H7 (cell line): ENCODE measurements at regions not wholly inside any gene's neighbourhood (a gene's known extent, or its start where the extent isn't known, plus 50 kb on each side); places are given as distances from the start of the nearest gene placed in this dataset.

Source experiments
- DNase-seq: peaks from one replicate; pipeline ENCODE4 v3.0.0; 2012
- H3K27me3 ChIP-seq: 2 replicates; pipeline ENCODE4 v1.6.0; 2011; ENCODE audit warnings: mild to moderate bottlenecking, low read length; ENCODE audit not compliant: control insufficient read depth, insufficient read depth
- H3K36me3 ChIP-seq: replicated peaks from 2 replicates; pipeline ENCODE4 v1.5.1; 2011; ENCODE audit warnings: low read length; ENCODE audit not compliant: control insufficient read depth, insufficient read depth
- H3K4me3 ChIP-seq: 2 replicates; pipeline ENCODE4 v1.5.1; 2011; ENCODE audit warnings: low read depth, mild to moderate bottlenecking, control low read depth, low read length, moderate library complexity; ENCODE audit not compliant: insufficient read depth

DNA sequence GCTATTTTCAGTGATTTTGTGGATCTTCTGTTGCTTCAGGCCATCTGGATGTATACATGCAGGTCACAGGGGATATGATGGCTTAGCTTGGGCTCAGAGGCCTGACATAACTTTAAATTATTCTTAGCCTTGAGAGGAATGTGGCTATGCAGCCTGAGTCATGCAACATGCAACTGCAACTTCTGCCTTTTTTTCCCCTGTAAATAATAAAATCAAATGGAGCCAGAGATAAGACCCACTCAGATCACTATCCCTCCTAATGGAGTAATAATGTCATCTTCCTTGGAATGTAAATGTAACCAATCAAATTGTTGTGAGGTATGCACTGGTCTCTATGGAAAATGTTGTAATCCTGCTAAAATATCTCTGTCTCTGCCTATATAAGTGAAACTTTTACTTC lies 54.9 kb downstream of the MAGEB17 start:
- Histone ChIP-seq H3K27me3 (no peaks in the 10 kb centered on the region), H3K36me3 (no peaks in the 10 kb centered on the region; the same call in 1 of the 2 replicates), H3K4me3 (no peak overlapping the region)
- DNase-seq = no peak

DNA sequence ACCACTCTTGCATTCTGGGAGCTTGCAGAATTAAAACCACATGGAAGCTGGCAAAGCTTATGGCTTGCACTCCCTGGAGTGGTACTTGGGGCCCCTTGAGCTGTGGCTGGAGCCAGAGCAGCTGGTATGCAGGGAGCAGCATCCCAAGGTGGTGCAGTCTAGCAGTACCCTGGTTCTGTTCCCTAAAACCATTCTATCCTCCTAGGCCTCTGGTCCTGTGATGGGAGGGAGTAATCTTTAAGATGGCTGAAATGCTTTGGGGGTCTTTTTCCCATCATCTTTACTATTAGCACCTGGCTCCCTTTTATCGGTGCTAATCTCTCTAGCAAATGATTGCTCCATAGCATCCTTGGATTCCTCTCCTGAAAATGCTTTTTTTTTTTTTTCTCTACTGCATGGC lies 56.1 kb downstream of the MAGEB17 start:
- no peak for DNase-seq
- Histone ChIP-seq H3K36me3 (no peaks in the 10 kb centered on the region; the same call in 1 of the 2 replicates), H3K27me3 (no peaks in the 10 kb centered on the region), H3K4me3 (no peak overlapping the region)

GRCh38 chrX:16239211-16239610 lies 71.9 kb downstream of the MAGEB17 start:
- H3K27me3 ChIP-seq = no peaks in the 10 kb centered on the region
- DNase-seq = no peak
- H3K4me3 ChIP-seq = no peak overlapping the region
- H3K36me3 ChIP-seq = no peaks in the 10 kb centered on the region

GRCh38 chrX:16240231-16240905 lies 73.1 kb downstream of the MAGEB17 start:
- no peaks in the 10 kb centered on the region for H3K27me3 ChIP-seq
- no peak for DNase-seq
- no peak overlapping the region for H3K4me3 ChIP-seq
- no peaks in the 10 kb centered on the region for H3K36me3 ChIP-seq

GRCh38 chrX:16240968-16241367 lies 73.7 kb downstream of the MAGEB17 start:
- Histone ChIP-seq H3K36me3 (no peaks in the 10 kb centered on the region), H3K4me3 (no peak overlapping the region)

GRCh38 chrX:16250296-16250695 lies 83.0 kb downstream of the MAGEB17 start:
- DNase-seq = no peak
- Histone ChIP-seq H3K36me3 (no peaks in the 10 kb centered on the region), H3K4me3 (no peak overlapping the region), H3K27me3 (no peaks in the 10 kb centered on the region)

More at GRCh38 chrX:16240968-16241367, 73.7 kb downstream of the MAGEB17 start:
- DNase-seq = no peak
- H3K27me3 ChIP-seq = no peaks in the 10 kb centered on the region

- Histone ChIP-seq H3K4me3 (no peak overlapping the region), H3K36me3 (no peaks in the 10 kb centered on the region), H3K27me3 (no peaks in the 10 kb centered on the region)
- DNase-seq = no peak
These were observed 84.5 kb downstream of the MAGEB17 start for GRCh38 chrX:16251782-16252181.

DNA sequence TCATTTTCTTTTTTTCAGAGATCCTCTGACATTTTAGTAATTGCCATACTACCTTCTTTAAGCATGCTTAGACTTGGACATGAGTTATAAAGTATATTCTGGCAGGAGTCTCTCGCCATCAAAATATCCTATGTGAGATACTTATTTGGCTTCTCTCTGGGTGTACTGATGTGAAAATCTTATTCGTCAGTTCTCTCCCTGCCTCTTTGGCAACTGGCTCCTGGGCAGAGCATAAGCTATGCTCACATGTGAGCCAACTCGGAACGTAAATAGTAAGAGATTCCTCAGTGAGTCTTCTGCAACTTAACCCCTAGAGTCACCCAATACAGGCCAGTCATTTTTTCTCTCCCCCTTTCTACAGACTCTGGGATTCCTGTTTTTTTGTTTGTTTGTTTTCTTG lies 91.6 kb downstream of the MAGEB17 start:
- Histone ChIP-seq H3K4me3 (no peak overlapping the region), H3K36me3 (no peaks in the 10 kb centered on the region), H3K27me3 (no peaks in the 10 kb centered on the region)
- DNase-seq = peak; percentile 20

DNA sequence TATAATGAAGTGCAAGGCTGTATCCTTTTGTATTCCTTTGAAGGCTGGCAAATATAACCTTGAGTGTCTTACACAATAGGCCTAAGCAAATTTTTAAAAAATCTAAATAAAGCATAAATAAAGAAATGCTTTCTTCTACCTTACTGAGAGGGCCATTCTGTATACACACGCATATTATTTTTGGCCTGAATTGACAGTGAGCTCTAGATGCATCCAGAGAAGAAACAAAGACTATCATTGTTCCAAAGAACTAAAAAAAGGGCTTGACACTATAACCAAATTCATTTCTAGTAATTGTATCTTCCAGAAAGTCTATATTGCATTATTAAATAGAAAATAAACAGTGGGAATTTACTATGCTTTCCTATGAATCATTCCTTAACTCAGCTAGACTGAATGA lies 100.2 kb downstream of the MAGEB17 start:
- H3K27me3 ChIP-seq = no peaks in the 10 kb centered on the region
- H3K4me3 ChIP-seq = no peak overlapping the region
- DNase-seq = no peak
- H3K36me3 ChIP-seq = no peaks in the 10 kb centered on the region

GRCh38 chrX:16268206-16268605 lies 100.9 kb downstream of the MAGEB17 start:
- Histone ChIP-seq H3K4me3 (no peak overlapping the region), H3K27me3 (no peaks in the 10 kb centered on the region), H3K36me3 (no peaks in the 10 kb centered on the region)
- no peak for DNase-seq

DNA sequence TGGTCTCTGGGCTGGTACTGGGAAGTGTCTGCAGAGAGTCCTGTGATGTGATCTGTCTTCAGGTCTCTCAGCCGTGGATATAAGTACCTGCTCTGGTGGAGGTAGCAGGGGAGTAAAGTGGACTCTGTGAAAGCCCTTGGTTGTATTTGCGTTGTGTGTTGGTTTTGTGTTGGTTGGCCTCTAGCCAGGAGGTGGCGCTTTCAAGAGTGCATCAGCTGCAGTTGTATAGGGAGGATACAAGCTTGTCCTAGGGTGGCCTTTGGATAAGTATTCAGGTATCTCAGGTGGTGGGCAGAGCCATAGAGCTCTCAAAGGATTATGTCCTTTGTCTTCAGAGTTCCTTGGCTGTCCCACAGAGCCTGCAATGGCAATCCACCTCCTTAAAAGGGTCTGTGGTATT lies 111.6 kb downstream of the MAGEB17 start:
- no peaks in the 10 kb centered on the region for H3K36me3 ChIP-seq
- H3K27me3 ChIP-seq = no peaks in the 10 kb centered on the region
- no peak overlapping the region for H3K4me3 ChIP-seq
- no peak for DNase-seq

GRCh38 chrX:16282209-16282608 lies 114.9 kb downstream of the MAGEB17 start:
- Histone ChIP-seq H3K27me3 (no peaks in the 10 kb centered on the region), H3K4me3 (no peak overlapping the region), H3K36me3 (no peaks in the 10 kb centered on the region)
- DNase-seq = no peak

DNA sequence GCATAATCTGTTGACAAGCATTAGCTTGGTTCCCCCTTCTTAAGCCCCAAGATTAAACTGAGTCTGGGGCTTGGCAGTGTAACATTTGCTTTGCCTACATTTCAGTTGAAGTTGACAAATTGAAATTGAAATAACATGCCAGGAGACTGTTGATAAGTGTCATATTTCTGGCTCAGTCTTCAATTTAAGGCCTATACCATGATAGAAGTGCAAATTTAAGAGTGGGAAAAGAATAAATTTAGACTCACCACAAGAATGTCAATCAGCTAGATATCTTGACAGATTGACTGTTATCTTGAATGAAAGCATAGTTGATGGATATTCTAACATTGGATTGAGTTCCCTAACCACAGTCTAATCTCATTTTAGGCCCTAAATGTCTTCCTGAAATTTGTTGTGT lies 117.6 kb downstream of the MAGEB17 start:
- no peaks in the 10 kb centered on the region for H3K36me3 ChIP-seq
- H3K4me3 ChIP-seq = no peak overlapping the region
- no peaks in the 10 kb centered on the region for H3K27me3 ChIP-seq
- no peak for DNase-seq

DNA sequence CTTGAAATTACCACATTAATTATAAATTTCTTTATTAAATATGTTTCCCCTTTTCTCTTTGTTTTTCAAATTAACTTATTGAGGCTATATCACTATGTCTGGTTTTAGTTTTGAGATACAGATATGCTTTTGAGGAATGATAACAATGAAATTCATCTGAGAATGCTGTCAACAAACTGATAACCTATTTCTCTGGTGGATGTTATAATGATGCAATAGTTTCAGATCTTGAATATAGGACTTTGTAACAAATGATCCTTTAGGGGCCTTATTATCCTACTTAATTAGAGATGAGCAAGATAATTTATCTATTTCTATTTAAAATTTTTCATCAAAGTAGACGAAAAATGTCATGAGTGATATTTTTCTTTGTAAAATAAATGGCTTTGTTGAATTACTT lies 123.7 kb downstream of the MAGEB17 start:
- H3K4me3 ChIP-seq = no peak overlapping the region
- H3K27me3 ChIP-seq = no peaks in the 10 kb centered on the region
- no peak for DNase-seq
- H3K36me3 ChIP-seq = no peaks in the 10 kb centered on the region

- no peak for DNase-seq
- Histone ChIP-seq H3K36me3 (no peaks in the 10 kb centered on the region), H3K27me3 (no peaks in the 10 kb centered on the region), H3K4me3 (no peak overlapping the region)
These were observed 133.6 kb downstream of the MAGEB17 start for GRCh38 chrX:16300831-16301230.

- no peak for DNase-seq
- Histone ChIP-seq H3K36me3 (no peaks in the 10 kb centered on the region), H3K4me3 (no peak overlapping the region), H3K27me3 (no peaks in the 10 kb centered on the region)
These were observed 137.5 kb downstream of the MAGEB17 start for GRCh38 chrX:16304751-16305150.
